K562 (cell line): ENCODE measurements at regions not wholly inside any gene's neighbourhood (a gene's known extent, or its start where the extent isn't known, plus 50 kb on each side); places are given as distances from the start of the nearest gene placed in this dataset.

Experiments
- ATAC-seq: fragments of 200-7000 bp; cut with Tn5 transposase; 3 replicates; pipeline ENCODE4 v1.9.1; 2020; ENCODE audit warnings: moderate library complexity
- BruUV-seq: library from RNA; stranded (reverse); fragments of 400-500 nt; replicated peaks from 2 replicates; lab custom pipeline; 2021; lab: Mats Ljungman, UMichigan
- CTCF ChIA-PET: fragments of 300-600 bp; formaldehyde crosslinking; extraction: SDS; loops from one replicate; lab custom pipeline; 2021; ENCODE audit warnings: low intra/inter-chr PET ratio; lab: Yijun Ruan, JAX
- POLR2A ChIA-PET: fragments of 300-600, 350-650 bp; sonication (Branson Sonifier 250); formaldehyde crosslinking; extraction: SDS; loops from one replicate; lab custom pipeline; 2021; ENCODE audit warnings: antibody characterized with exemption, inconsistent platforms; lab: Yijun Ruan, JAX
- DNase-seq, 4 experiments: peaks; one replicate each; pipeline versions ENCODE4 v3.0.0 to v3.0.0-alpha.2; 2011 to 2018; ENCODE audit warnings: low spot score in 3 of 4, mixed read lengths in 3 of 4; ENCODE audit errors: extremely low read depth in 1 of 4
- FAIRE-seq: peaks from 2 replicates; lab custom pipeline; 2011; peaks lifted over from hg19 to GRCh38; lab: Jason Lieb, UNC
- H2AFZ ChIP-seq: 2 replicates; pipeline ENCODE4 v1.6.0; 2011; ENCODE audit warnings: low read depth, low read length, control low read depth, inconsistent platforms
- H3K27ac ChIP-seq: fragments of 200-600 bp; 3 replicates; pipeline ENCODE4 v1.8.0; 2011; ENCODE audit warnings: low read depth, mild to moderate bottlenecking, control low read depth, inconsistent platforms, low read length, moderate library complexity, mixed read lengths; ENCODE audit errors: extremely low read depth
- H3K27me3 ChIP-seq, 2 experiments: fragments of 300-600 bp in 1 of 2; 2 replicates in 1 of 2; 3 replicates in 1 of 2; pipeline versions ENCODE4 v1.6.0 to v1.8.0; 2011; ENCODE audit warnings: inconsistent platforms in 2 of 2, low read length in 2 of 2, mild to moderate bottlenecking in 1 of 2, mixed read lengths in 1 of 2, moderate library complexity in 1 of 2; ENCODE audit not compliant: control insufficient read depth in 2 of 2, insufficient read depth in 2 of 2
- H3K36me3 ChIP-seq: fragments of 300-600 bp; 3 replicates; pipeline ENCODE4 v1.8.0; 2011; ENCODE audit warnings: mild to moderate bottlenecking, low read length, inconsistent platforms; ENCODE audit not compliant: control insufficient read depth, insufficient read depth
- H3K4me1 ChIP-seq, 2 experiments: fragments of 200-600 bp in 1 of 2; replicated peaks in 1 of 2; 2 replicates in 1 of 2; 3 replicates in 1 of 2; pipeline versions ENCODE4 v1.5.1 to v1.8.0; 2011; ENCODE audit warnings: inconsistent platforms in 2 of 2, low read length in 2 of 2, mild to moderate bottlenecking in 1 of 2, mixed read lengths in 1 of 2, moderate library complexity in 1 of 2; ENCODE audit not compliant: control insufficient read depth in 2 of 2, insufficient read depth in 2 of 2
- H3K4me2 ChIP-seq: 2 replicates; pipeline ENCODE4 v1.6.1; 2011; ENCODE audit warnings: low read length, control low read depth, inconsistent platforms, mixed read lengths; ENCODE audit not compliant: insufficient read depth
- H3K4me3 ChIP-seq: fragments of 200-600 bp; sonication (generic), shearing (Covaris generic); 2 replicates; pipeline ENCODE4 v1.5.1; 2016; ENCODE audit warnings: control low read depth, inconsistent platforms
- H3K79me2 ChIP-seq: fragments of 200-600 bp; 3 replicates; pipeline ENCODE4 v1.8.0; 2011; ENCODE audit warnings: low read length, inconsistent platforms; ENCODE audit not compliant: control insufficient read depth, insufficient read depth
- H3K9ac ChIP-seq, 2 experiments: 2 replicates each; pipeline versions ENCODE4 v1.6.0 to v1.6.1; 2011; ENCODE audit warnings: low read depth in 2 of 2, low read length in 2 of 2, control low read depth in 1 of 2, inconsistent platforms in 1 of 2, mild to moderate bottlenecking in 1 of 2, mixed read lengths in 1 of 2; ENCODE audit not compliant: insufficient read depth in 1 of 2
- H3K9me1 ChIP-seq: one replicate; pipeline ENCODE4 v1.6.0; 2011; ENCODE audit warnings: inconsistent platforms, mild to moderate bottlenecking, low read length, moderate library complexity; ENCODE audit not compliant: control insufficient read depth, insufficient read depth
- H3K9me3 ChIP-seq: replicated peaks from 2 replicates; pipeline ENCODE4 v1.5.1; 2011; ENCODE audit warnings: low read depth, low read length, inconsistent platforms; ENCODE audit not compliant: control insufficient read depth, insufficient read depth
- H4K20me1 ChIP-seq: replicated peaks from 2 replicates; pipeline ENCODE4 v1.6.1; 2011; ENCODE audit warnings: low read length, inconsistent platforms, mixed read lengths; ENCODE audit not compliant: control insufficient read depth, insufficient read depth
- ADNP ChIP-seq: fragments of 200-800 bp; sonication (Bioruptor generic); IDR thresholded peaks from 2 replicates; pipeline ENCODE4 v1.6.1; 2016; ENCODE audit warnings: missing genetic modification characterization, missing compliant biosample characterization
- BACH1 ChIP-seq: fragments of 200-800 bp; sonication (Bioruptor generic); IDR thresholded peaks from 2 replicates; pipeline ENCODE4 v1.6.1; 2016; ENCODE audit warnings: missing genetic modification characterization, missing compliant biosample characterization
- BRD9 ChIP-seq: fragments of 450-650 bp; IDR thresholded peaks from 2 replicates; pipeline ENCODE4 v1.6.1; 2018; ENCODE audit warnings: low read depth; ENCODE audit not compliant: partially characterized antibody
- CC2D1A ChIP-seq: fragments of 450-650 bp; IDR thresholded peaks from 2 replicates; pipeline ENCODE4 v1.6.1; 2017; ENCODE audit warnings: mild to moderate bottlenecking
- EHMT2 ChIP-seq: fragments of 450-650 bp; IDR thresholded peaks from 2 replicates; pipeline ENCODE4 v1.6.1; 2018; ENCODE audit warnings: antibody characterized with exemption
- ELF1 ChIP-seq: fragments of 200-800 bp; sonication (Bioruptor generic); IDR thresholded peaks from 2 replicates; pipeline ENCODE4 v1.6.1; 2016; ENCODE audit warnings: missing genetic modification characterization, missing compliant biosample characterization
- ETS2 ChIP-seq: IDR thresholded peaks from 2 replicates; pipeline ENCODE4 v1.6.1; 2016; ENCODE audit warnings: borderline replicate concordance, missing genetic modification characterization, mild to moderate bottlenecking, moderate library complexity, missing compliant biosample characterization; ENCODE audit not compliant: poor library complexity, severe bottlenecking
- HEY1 ChIP-seq: fragments of 250-450 bp; sonication (Bioruptor Pico); IDR thresholded peaks from 2 replicates; pipeline ENCODE4 v1.5.0; 2020; ENCODE audit warnings: mild to moderate bottlenecking, moderate library complexity, borderline replicate concordance
- NRF1 ChIP-seq, 2 experiments: fragments of 450-650 bp; IDR thresholded peaks in 1 of 2; conservative IDR thresholded peaks in 1 of 2; 2 replicates each; pipeline ENCODE4 v1.6.1; 2014; ENCODE audit warnings: mild to moderate bottlenecking in 2 of 2
- PHB ChIP-seq: fragments of 250-450 bp; sonication (Bioruptor Pico); IDR thresholded peaks from 2 replicates; pipeline ENCODE4 v1.5.0; 2021
- RBM15 ChIP-seq: fragments of 200-400 bp; formaldehyde crosslinking; IDR thresholded peaks from 2 replicates; pipeline ENCODE4 v1.6.1; 2018; ENCODE audit warnings: mild to moderate bottlenecking, low read length, moderate library complexity; ENCODE audit not compliant: insufficient read depth
- SIRT6 ChIP-seq: IDR thresholded peaks from one replicate; pipeline ENCODE4 v1.6.1; 2012; ENCODE audit warnings: low read depth, mild to moderate bottlenecking, control low read depth, inconsistent platforms, low read length, moderate library complexity
- TAL1 ChIP-seq: fragments of 450-650 bp; IDR thresholded peaks from 2 replicates; pipeline ENCODE4 v1.6.1; 2016; ENCODE audit warnings: mild to moderate bottlenecking
- XRCC4 ChIP-seq: IDR thresholded peaks from one replicate; pipeline ENCODE4 v1.6.1; 2011; ENCODE audit not compliant: insufficient read depth, insufficient read length; ENCODE audit errors: extremely low read depth
- YBX1 ChIP-seq: fragments of 450-650 bp; IDR thresholded peaks from 2 replicates; pipeline ENCODE4 v1.7.1; 2016; ENCODE audit warnings: mild to moderate bottlenecking
- ZFP91 ChIP-seq: sonication (generic); formaldehyde crosslinking; IDR thresholded peaks from 2 replicates; pipeline ENCODE4 v1.8.0; 2022; ENCODE audit warnings: mild to moderate bottlenecking, missing genetic modification reagents
- WGBS: fragments of 100-300 bp; shearing (Covaris generic); methylation state at CpG from one replicate; pipeline ENCODE4 v1.1.6; 2016; ENCODE audit warnings: low coverage, mixed read lengths; ENCODE audit not compliant: insufficient coverage; ENCODE audit errors: missing lambda C conversion rate; 5-methylcytosine and 5-hydroxymethylcytosine counted together
- in situ Hi-C: fragments of 300-500 bp; cut with MboI; formaldehyde crosslinking; loops from 4 replicates; pipeline ENCODE4 v1.15.0; 2018; ENCODE audit warnings: inconsistent platforms, mixed read lengths
- intact Hi-C: fragments of 100-400 bp; cut with micrococcal nuclease; formaldehyde crosslinking; loops from 2 replicates; pipeline ENCODE4 v1.14.2; 2022

GRCh38 chr11:10938650-10939387, 81.0 kb upstream of the ZBED5 start:
- Histone ChIP-seq H3K9ac (no peak overlapping the region), H3K27me3 (no peaks in the 10 kb centered on the region), H3K9me1 (no peaks in the 10 kb centered on the region), H3K27ac (no peak overlapping the region), H3K4me2 (no peak overlapping the region), H4K20me1 (no peaks in the 10 kb centered on the region), H2AFZ (no peak overlapping the region), H3K36me3 (no peaks in the 10 kb centered on the region), H3K4me1 (peaks cover 6 to 9% of the 10 kb centered on the region in 2 experiments; a peak in 4 of 5 replicates), H3K4me3 (no peak overlapping the region), H3K9me3 (no peaks in the 10 kb centered on the region), H3K79me2 (no peaks in the 10 kb centered on the region)
- BruUV-seq = no TSS peak
- no peak for DNase-seq
- ChIA-PET CTCF (no interaction called here), POLR2A (interaction anchor here (1.1 kb wide), 1 partner anchor 14 kb away, joined by 4 read pairs; no protein-coding TSS in a partner anchor)
- WGBS = 28% methylated on average over 5 of the region's 5 CpGs
- in situ Hi-C loops (no loop called here), intact Hi-C loops (no loop called here)
- FAIRE-seq = no peak
- ATAC-seq = no peak
- no peak for TF ChIP-seq YBX1
- no peak for TF ChIP-seq BRD9
- no peak for TF ChIP-seq ADNP (tag)
- TF ChIP-seq XRCC4 = no peak
- no peak for TF ChIP-seq EHMT2
- no peak for TF ChIP-seq ELF1
- no peak for TF ChIP-seq PHB (CRISPR knock-in tag)
- TF ChIP-seq ZFP91 (CRISPR knock-in tag) = no peak
- TF ChIP-seq CC2D1A = no peak
- no peak for TF ChIP-seq SIRT6
- TF ChIP-seq BACH1 = no peak
- TF ChIP-seq HEY1 = no peak
- TF ChIP-seq RBM15 = no peak
- TF ChIP-seq ETS2 (tag) = no peak
- TF ChIP-seq TAL1 = no peak
- TF ChIP-seq NRF1 (conservative IDR thresholded peaks at IDR 0.05 in 1 of 2, IDR thresholded peaks at IDR 0.05 in 1 of 2) = no peak
